B cell (primary cell): ENCODE measurements at regions not wholly inside any gene's neighbourhood (a gene's known extent, or its start where the extent isn't known, plus 50 kb on each side); places are given as distances from the start of the nearest gene placed in this dataset.

Experiments
- CTCF ChIP-seq: fragments of 200-600 bp; IDR thresholded peaks from one replicate; pipeline ENCODE4 v1.8.0; 2022; ENCODE audit warnings: antibody characterized with exemption, mild to moderate bottlenecking
- EZH2 ChIP-seq: IDR thresholded peaks from 2 replicates; pipeline ENCODE4 v1.6.1; 2012; ENCODE audit warnings: borderline replicate concordance, low read depth, mild to moderate bottlenecking, moderate library complexity, low read length; ENCODE audit not compliant: insufficient read depth, poor library complexity, severe bottlenecking

GRCh38 chr10:83144461-83144860 lies 994.8 kb upstream of the GHITM start:
- TF ChIP-seq EZH2 (no peak), CTCF (no peak)
